GM10266 (cell line): ENCODE measurements at regions not wholly inside any gene's neighbourhood (a gene's known extent, or its start where the extent isn't known, plus 50 kb on each side); places are given as distances from the start of the nearest gene placed in this dataset.

Experiments
- DNase-seq: peaks from one replicate; pipeline ENCODE4 v3.0.0; 2012; ENCODE audit errors: extremely low spot score
- TF ChIP-seq, protein P1 (sequence below): IDR thresholded peaks from 2 replicates; pipeline ENCODE4 v1.5.1; 2012; ENCODE audit warnings: mild to moderate bottlenecking, low read depth; ENCODE audit not compliant: control insufficient read depth, insufficient read depth; ENCODE audit errors: missing control alignments

DNA sequence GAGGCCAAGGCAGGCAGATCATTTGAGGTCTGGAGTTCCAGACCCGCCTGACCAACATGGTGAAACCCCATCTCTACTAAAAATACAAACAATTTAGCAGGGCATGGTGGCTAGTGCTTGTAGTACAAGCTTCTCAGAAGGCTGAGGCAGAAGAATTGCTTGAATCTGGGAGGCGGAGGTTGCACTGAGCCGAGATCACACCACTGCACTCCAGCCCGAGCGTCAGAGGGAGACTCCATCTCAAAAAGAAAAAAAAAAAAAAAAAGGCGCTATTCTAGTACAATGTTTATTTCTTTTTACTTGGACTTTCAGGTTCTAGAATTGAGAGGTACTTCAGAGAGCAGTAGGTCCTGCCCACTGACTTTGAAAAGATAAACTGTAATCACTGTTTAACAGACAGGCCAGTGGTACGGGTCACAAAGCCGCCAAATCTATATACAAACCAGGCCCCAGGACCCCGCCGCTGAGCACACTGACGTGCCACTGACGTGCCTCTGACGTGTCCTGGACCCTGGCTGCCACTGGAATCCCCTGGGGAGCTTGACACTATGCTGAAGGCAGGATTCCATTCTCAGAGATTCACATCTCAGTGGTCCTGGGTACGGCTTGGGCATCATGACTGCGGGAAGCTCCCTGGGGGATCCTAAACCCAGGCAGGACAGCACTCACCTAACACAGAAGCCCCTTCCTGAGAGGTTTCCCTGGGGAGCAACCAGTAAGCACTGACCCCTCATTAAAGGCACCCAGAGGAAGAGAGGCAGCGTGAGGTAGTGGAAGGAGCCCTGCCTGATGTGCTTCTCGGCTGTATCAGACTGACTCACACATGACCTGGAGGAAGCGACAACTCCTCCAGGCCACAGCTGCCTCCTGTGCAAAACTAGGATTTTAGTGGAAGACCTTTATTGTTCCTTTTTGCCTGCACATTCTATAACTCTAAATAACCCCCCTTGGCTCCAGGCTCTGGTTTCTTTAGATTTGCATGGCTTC, 197.8 kb upstream of the MEIS1 start:
- DNase-seq, result no peak
- TF ChIP-seq, protein P1, sequence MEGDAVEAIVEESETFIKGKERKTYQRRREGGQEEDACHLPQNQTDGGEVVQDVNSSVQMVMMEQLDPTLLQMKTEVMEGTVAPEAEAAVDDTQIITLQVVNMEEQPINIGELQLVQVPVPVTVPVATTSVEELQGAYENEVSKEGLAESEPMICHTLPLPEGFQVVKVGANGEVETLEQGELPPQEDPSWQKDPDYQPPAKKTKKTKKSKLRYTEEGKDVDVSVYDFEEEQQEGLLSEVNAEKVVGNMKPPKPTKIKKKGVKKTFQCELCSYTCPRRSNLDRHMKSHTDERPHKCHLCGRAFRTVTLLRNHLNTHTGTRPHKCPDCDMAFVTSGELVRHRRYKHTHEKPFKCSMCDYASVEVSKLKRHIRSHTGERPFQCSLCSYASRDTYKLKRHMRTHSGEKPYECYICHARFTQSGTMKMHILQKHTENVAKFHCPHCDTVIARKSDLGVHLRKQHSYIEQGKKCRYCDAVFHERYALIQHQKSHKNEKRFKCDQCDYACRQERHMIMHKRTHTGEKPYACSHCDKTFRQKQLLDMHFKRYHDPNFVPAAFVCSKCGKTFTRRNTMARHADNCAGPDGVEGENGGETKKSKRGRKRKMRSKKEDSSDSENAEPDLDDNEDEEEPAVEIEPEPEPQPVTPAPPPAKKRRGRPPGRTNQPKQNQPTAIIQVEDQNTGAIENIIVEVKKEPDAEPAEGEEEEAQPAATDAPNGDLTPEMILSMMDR, result no peak

DNA sequence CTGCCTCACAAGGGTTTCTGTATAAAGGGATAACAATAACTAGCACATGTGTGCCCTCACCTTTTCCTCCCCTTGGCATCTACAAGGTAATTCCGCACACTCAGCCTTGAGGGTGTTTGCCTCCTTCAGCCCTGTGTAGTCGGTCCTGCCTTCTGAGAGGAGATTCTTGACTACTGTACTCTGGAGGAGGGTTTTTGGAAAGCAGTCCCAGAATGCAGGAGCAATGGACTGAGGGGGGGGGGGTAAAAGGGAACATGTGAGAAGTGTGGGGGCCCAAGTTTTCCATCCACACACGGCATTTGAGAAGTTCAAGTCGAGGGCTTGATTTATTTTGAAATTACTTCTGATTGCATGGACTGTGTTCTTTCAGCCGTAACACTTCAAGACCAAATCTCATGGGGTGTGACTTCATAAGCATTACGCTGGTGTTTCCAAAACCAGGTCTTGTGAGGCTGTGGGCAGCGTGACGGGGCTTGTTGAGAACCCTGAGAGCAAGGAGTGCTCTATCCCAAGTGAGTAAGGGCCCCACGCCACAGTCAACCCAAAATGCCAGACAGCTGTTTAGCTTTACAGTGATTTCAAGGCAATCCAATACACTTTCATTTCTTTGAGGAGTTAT, 198.7 kb upstream of the MEIS1 start:
- TF ChIP-seq, protein P1, result no peak
- no peak for DNase-seq

DNA sequence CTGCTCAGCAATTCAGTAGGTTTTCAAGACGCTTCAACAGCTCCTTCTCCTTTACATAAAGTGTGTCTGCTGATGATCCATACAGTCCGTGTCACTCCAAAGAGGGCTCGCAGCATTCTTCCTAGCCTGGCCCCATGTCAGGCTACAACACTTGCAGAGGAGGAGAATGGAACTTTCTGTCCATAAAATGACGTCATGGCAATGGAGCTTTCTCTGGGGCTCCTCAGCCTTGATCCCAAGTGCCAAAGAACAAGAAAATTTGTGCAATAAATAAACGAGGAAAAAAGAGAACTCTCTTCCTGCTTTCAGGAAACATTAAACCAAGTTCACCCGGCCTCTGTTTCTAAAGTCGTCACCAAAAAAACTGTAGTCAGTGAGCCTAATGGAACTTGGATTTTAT, 199.5 kb upstream of the MEIS1 start:
- no peak for DNase-seq
- TF ChIP-seq, protein P1, result no peak

DNA sequence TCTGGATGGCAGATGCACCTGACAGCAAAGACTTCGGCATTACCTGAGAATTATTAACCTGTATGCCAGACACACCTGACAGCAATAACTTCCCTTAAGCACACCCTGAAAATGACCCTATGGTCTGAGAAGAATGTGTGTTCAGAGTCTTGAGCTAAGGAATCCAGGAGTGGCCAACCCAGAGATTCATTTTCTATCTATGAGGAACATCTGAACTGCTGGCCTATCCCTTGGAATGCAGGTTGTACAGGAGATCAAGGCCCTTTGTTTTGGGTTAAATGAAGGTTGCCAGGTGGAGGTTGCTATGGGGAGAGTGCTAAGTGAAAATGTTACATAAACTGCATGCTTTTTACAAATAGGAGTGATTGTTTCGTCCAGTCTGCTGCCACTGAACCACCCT, 200.9 kb upstream of the MEIS1 start:
- no peak for DNase-seq
- TF ChIP-seq, protein P1, result no peak

DNA sequence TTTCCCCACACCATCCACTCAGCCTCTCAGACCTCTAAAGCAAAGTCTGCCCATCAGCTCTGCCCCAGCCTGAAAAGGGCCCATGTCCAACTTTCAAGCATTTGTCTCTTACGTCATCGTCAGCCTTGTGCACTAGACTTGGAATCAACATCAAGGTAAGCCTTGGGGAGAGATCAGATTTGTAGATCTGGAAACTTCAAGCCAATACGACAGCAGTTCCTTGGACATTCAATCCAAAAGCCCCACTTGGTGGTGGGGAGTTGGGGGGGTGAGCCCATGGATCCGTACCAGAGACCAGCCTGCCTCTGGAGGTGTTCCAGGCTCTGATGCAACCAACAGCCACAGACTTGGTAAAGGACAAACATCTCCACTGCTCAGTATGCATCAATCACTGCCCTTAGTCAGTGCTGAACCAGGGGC, 206.8 kb upstream of the MEIS1 start:
- TF ChIP-seq, protein P1, result no peak
- no peak for DNase-seq

DNA sequence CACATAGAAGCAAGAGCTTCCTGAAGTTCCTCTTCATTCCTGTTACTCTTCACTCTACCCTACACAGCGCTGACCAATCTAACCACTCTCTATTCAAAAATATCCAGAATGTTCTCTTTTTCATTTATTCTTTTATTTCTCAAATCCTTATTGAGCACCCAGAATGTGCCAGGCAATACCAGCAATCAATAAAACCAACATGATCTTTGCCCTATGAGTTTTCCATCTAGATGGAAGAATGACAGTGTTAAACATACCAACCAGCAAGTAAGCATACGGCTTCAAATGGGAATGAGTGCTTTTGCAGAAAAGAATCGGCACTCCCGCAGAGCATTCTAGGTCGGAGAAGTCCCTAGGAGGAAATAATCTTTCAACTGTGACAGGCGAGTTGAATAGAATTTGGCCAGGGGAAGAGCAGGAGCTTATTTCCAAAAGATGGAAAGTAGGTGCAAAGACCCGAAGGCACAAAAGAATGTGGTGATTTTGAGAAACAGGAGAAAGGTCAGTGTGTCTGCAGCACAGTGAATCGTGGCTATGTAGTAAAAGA, 217.8 kb upstream of the MEIS1 start:
- no peak for DNase-seq
- TF ChIP-seq, protein P1, result no peak
